GM18505 (cell line): ENCODE measurements at regions not wholly inside any gene's neighbourhood (a gene's known extent, or its start where the extent isn't known, plus 50 kb on each side); places are given as distances from the start of the nearest gene placed in this dataset.

ENCODE experiments used
- ATAC-seq: cut with Tn5 transposase; IDR thresholded peaks from one replicate; pipeline ENCODE4 v1.9.1; 2021; ENCODE audit not compliant: unreplicated experiment
- POLR2A ChIP-seq: IDR thresholded peaks from 4 replicates; pipeline ENCODE4 v1.6.1; 2011; ENCODE audit warnings: borderline replicate concordance; ENCODE audit not compliant: insufficient read depth, insufficient read length; ENCODE audit errors: extremely low read depth

DNA sequence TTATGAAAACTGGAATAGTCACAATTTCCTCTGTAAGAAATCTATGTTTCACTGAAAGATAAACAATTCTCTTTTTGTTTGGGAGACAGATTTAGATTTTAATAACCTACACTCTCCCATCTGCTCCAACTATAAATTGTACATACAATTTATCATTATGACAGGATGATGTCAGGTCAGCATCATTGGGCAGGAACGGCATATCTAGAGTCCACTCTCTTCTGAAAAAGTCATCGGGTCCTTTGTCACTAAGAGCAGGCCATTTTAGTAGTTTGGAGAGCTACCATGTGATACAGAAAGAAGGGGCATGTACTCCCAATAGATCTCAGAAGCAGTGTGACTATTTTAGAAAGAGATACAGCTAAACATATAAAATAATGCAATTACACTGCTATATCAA, 180.8 kb upstream of the ARGLU1 start:
- no peak for ATAC-seq
- no peak for TF ChIP-seq POLR2A

GRCh38 chr13:106744516-106744915, 176.6 kb upstream of the ARGLU1 start:
- TF ChIP-seq POLR2A, result no peak

DNA sequence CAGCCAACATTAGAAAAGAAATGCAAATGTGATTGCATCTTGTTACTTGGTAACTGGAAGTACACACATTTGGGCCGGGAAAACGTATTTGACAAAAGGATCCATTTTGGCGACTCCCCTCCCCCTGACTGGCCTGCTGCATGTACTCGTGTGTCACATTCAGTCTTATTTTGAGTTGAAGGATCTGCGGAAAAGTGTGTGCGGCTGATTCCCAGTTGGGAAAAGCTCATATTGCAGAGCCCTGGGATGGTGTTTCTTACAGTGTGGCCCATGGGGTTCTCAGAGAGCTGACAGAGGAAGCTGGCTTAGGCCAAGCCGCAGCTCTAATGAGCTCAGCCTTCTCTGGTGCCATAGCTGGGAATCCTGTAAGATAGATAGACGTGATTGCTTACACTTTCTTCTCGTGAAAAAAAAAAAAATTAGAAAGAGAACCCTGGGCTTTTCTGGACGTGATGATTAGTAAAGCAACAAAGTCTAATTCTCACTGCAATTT, 170.3 kb upstream of the ARGLU1 start:
- ATAC-seq, result no peak
- TF ChIP-seq POLR2A, result no peak

More at GRCh38 chr13:106744516-106744915, 176.6 kb upstream of the ARGLU1 start:
- ATAC-seq, result no peak

GRCh38 chr13:106736941-106737340, 169.0 kb upstream of the ARGLU1 start:
- no peak for ATAC-seq
- TF ChIP-seq POLR2A, result no peak

DNA sequence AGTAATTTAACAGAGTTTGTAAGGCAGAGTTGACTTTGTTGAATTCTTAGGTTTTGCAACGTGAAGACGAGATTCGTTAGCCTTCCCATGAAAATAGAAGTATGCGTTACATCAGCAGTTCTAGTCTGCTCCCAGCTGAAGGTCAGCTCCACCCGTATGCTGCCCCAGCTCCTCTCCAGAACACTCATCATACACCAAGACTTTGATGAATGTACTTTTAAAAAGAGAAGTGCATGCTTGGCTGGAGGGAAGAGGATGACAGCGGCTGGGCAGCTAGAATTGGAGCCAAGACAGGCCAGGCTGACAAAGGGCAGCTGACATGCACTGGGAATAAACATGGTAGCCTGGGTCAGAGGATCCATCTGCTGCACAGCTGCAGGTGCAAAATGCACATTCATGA, 166.3 kb upstream of the ARGLU1 start:
- no peak for TF ChIP-seq POLR2A
- ATAC-seq, result no peak

DNA sequence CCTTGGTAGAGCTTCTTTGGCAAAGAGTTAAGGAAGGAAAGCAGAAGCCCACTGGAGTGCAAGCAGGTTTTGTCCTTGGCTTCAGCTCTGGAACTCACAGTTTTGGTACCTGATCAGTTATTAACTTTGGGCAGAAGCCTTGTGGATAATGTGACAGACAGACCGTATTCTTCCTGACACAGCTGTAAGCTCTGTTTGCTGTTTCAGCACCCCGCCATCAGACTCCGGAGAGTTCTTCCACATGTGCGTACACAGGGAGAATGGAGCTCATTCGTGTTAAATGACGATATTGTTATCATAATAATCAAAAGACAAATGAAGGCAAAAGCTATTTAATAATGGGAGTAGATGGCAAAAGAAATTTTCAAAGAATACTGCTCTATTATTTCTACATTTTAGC, 155.1 kb upstream of the ARGLU1 start:
- TF ChIP-seq POLR2A, result no peak
- no peak for ATAC-seq

DNA sequence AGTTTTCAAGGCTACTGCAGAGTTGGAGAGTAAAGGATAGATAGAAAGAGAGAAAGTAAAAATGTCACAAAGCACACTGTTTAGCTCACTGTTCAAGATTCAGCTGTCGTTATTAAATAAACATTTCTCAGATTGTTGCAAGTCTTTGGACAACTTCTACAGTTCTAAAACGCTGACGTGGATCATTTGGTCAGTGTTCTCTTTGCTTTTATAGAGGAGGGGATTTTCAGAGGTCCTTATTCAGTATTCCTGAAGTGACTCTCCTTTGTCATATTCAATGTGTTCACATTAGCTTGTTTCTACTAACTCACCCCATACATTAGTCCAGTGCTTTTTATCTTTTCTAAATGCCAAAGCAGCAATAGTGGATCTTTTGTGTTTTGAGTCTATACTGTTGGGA, 154.7 kb upstream of the ARGLU1 start:
- ATAC-seq, result no peak

GRCh38 chr13:106721599-106721998, 153.7 kb upstream of the ARGLU1 start:
- no peak for ATAC-seq
- TF ChIP-seq POLR2A, result no peak

More for the DNA sequence above, 154.7 kb upstream of the ARGLU1 start:
- TF ChIP-seq POLR2A, result no peak

DNA sequence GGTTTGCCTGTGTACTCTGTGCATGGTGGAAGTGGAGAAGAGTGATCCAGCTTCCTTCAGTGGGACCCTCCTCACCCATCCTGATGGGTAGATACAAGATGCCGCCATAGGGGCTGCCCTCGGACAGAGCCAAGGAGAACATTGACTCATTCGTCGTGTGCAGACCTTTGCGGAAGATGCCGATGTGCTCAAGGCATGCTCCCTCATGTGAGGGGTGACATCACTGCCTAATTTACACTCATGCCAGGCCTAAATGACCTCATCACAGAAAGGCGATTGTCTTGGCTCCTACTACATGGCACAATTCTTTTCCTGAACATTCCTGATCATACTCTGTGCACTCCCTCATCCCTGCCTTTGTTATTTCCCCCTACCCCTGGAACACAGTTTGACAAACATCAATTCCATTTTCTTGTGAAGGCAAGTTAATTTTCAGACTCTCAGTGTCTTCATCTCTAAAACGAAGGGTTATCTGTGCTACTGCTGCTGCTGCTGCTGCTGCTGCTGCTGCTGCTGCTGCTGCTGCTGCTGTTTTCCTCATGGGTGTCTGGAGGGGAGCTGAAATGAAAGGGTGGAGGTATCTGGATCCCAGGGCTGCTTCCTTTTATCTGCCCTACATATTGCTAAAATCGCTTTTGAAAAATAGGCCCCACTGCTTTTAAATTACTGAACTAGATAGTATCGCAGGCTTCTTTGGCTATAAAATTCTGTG, 146.5 kb upstream of the ARGLU1 start:
- no peak for ATAC-seq
- no peak for TF ChIP-seq POLR2A

GRCh38 chr13:106712381-106712780, 144.4 kb upstream of the ARGLU1 start:
- no peak for TF ChIP-seq POLR2A
- ATAC-seq, result no peak

DNA sequence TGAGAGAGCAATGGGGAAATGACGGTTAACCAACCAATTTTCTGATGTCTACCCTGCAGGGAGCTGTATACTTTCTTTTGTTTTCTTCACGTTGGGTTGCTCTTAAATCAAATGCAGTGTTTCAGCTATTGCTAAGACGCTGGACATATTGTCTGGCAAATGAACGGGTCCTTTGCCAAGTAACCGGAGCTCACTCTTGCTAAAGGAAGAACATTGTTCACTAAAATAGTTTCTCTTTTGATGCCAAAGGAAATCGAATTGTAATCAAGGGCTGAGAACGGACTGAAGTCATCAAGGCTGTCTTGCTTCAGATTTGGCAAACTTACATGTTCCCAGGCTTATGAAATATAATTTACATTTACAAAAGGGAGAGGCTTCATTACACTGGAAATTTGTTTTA, 142.3 kb upstream of the ARGLU1 start:
- no peak for TF ChIP-seq POLR2A
- no peak for ATAC-seq

- no peak for ATAC-seq
- TF ChIP-seq POLR2A, result no peak
Measured at GRCh38 chr13:106709522-106709921, 141.6 kb upstream of the ARGLU1 start.

- no peak for TF ChIP-seq POLR2A
- ATAC-seq, result no peak
Measured at GRCh38 chr13:106702505-106702904, 134.6 kb upstream of the ARGLU1 start.

GRCh38 chr13:106701771-106702341, 133.9 kb upstream of the ARGLU1 start:
- ATAC-seq, result no peak
- no peak for TF ChIP-seq POLR2A

DNA sequence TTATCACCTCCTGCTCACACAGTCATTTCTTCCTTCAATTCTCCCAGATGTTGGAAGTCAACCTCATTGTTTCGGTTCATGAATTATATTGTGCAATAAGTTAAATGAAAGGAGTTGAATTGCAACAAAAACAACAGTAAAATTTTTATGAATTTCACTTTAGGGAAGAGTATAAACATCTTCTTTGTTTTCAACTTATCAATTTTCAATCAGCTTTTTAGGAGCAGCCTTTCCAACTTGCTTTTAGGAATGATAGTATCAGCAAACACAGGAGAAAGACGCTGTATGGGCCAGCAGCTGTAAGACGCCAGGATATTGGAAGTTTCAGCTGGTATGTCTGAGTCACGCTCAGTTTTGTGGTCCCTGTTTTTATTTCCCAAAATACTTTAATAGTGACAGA, 132.5 kb upstream of the ARGLU1 start:
- no peak for ATAC-seq
- no peak for TF ChIP-seq POLR2A

DNA sequence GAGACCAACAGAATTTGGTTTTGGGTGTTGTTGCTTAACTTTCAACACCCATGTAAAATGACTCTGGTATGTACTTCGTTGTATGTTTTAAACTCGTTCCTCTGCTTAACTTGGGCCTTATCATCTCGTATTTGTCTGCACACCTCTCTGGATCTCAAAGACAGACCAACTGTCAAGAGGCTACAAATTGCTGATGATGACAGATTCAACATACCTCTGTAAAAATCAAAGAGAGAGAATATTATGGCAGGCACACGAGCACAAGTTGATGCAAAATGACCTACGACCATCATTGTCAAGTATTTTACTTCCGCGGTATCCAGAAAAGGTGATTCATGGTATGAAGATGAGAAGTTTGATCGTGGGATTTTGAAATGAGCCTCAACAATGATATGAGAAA, 132.1 kb upstream of the ARGLU1 start:
- ATAC-seq, result no peak
- no peak for TF ChIP-seq POLR2A
